ENCODE measurements at regions not wholly inside any gene's neighbourhood (a gene's known extent, or its start where the extent isn't known, plus 50 kb on each side); places are given as distances from the start of the nearest gene placed in this dataset.

DNA sequence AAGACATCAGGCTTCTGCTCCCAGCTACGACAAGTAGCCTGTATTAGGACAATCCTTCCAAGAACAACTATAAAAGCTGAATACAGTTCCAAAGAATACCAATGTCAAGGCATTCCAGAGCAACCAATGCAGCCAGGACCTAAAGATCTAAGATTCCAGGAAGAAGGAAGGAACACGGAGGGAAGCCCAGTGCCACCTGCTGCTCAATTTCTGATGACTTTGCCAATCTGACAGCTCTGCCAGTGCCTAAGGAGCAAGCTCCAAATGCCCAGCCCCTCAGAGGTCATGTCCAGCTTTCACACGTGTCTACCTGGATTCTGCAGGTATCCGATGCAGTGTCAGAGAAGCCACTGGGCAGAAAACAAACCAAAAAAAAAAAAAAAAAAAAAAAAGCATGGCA lies 164.4 kb downstream of the IRS2 start:
- no peak for DNase-seq (ENCODE audit: low read depth)
- no peak for TF ChIP-seq CTCF (conservative IDR thresholded peaks at IDR 0.05; ENCODE audit: low read depth, low read length)
- H3K4me3 ChIP-seq (ENCODE audit: low read depth, low read length), result no peak overlapping the region

- DNase-seq (ENCODE audit: low read depth), result no peak
- no peak overlapping the region for H3K4me3 ChIP-seq (ENCODE audit: low read depth, low read length)
- no peak for TF ChIP-seq CTCF (conservative IDR thresholded peaks at IDR 0.05; ENCODE audit: low read depth, low read length)
These were observed 170.5 kb downstream of the IRS2 start for GRCh38 chr13:109615721-109616420.

DNA sequence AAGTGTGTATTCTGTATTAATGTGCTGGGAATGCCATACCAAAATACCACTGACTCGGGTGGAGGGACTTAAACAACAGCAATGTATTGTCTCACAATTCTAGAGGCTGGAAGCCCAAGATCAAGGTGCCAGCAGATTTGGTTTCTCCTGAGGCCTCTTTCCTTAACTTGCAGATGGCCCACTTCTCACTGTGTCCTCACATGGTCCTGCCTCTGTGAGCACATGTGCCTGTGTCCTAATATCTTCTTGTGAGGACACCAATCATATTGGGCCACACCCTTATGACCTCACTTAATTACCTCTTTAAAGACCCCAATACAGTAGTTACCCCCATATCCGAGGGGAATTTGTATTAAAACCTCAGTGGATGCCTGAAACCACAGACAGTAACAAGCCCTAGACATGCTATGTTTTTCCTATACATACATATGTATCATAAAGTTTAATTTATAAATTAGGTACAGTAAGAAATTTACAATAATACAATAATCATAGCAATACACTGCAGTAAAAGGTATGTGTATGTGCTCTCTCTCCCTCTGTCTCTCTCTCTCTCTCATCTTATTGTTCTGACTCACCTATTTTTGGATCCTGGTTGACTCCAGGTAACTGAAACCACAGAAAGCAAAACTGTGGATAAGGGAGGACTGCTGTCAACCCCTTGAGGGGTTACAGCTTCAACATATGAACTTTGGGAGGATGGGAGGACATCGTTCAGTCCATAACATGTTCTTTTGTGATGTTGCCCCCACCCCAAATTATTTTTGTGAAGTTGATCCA lies 174.3 kb downstream of the IRS2 start:
- H3K4me3 ChIP-seq (ENCODE audit: low read depth, low read length), result no peak overlapping the region
- no peak for TF ChIP-seq CTCF (conservative IDR thresholded peaks at IDR 0.05; ENCODE audit: low read depth, low read length)
- no peak for DNase-seq (ENCODE audit: low read depth)

- TF ChIP-seq CTCF (conservative IDR thresholded peaks at IDR 0.05; ENCODE audit: low read depth, low read length), result peak; percentile 52
- H3K4me3 ChIP-seq (ENCODE audit: low read depth, low read length), result no peak overlapping the region
- DNase-seq (ENCODE audit: low read depth), result peak; percentile 26
These were observed 175.9 kb downstream of the IRS2 start for GRCh38 chr13:109610517-109610916.

DNA sequence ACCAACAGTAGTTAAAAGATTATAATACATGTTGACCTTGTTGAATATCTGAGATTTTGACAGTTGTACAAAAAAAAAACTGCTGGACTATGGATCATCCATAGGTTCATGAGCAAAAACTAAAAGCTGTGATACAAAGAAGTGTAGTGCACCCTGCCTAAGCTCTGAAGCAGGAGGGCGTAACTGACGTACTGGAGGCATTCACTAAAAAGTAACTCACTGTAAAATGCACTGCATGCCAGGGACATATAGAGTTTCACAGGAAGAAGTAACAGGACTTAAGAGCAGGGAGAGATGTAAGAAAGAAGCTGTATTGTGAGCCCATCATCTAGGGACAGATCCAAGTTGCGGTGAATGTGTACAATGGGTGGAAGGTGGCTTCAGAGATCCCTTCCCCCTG lies 177.9 kb downstream of the IRS2 start:
- DNase-seq (ENCODE audit: low read depth), result no peak
- no peak for TF ChIP-seq CTCF (conservative IDR thresholded peaks at IDR 0.05; ENCODE audit: low read depth, low read length)
- H3K4me3 ChIP-seq (ENCODE audit: low read depth, low read length), result no peak overlapping the region

GRCh38 chr13:109608059-109608458 lies 178.3 kb downstream of the IRS2 start:
- H3K4me3 ChIP-seq (ENCODE audit: low read depth, low read length), result no peak overlapping the region
- no peak for DNase-seq (ENCODE audit: low read depth)
- no peak for TF ChIP-seq CTCF (conservative IDR thresholded peaks at IDR 0.05; ENCODE audit: low read depth, low read length)

Measured in choroid plexus epithelial cell (primary cell).